ENCODE measurements at regions not wholly inside any gene's neighbourhood (a gene's known extent, or its start where the extent isn't known, plus 50 kb on each side); places are given as distances from the start of the nearest gene placed in this dataset.

GRCh38 chr9:26313108-26313507 is 579.5 kb downstream of the CAAP1 start:
- no peak for DNase-seq (ENCODE audit: low spot score)

GRCh38 chr9:26311463-26311995 is 581.1 kb downstream of the CAAP1 start:
- no peak for DNase-seq (ENCODE audit: low spot score)

GRCh38 chr9:26310294-26310693 is 582.3 kb downstream of the CAAP1 start:
- DNase-seq (ENCODE audit: low spot score), result no peak

DNA sequence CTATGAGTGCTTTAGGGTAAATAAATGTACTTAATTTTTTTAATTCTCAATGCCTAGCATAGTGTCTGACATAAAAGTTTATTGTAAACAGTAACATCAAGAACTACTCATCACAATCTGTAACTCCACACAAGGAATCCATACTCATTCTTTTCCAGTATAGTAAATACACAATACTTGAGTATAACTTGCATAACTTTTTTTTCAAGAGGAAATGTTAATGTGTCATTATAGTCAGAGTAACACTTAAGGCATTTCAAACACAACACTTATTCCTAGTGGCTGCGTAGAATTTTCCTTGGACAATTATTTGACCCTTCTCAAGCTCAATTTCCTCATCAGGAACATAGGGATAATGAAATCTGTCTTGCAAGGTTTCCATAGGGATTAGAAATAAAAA is 584.3 kb downstream of the CAAP1 start:
- no peak for DNase-seq (ENCODE audit: low spot score)

- no peak for DNase-seq (ENCODE audit: low spot score)
Measured at GRCh38 chr9:26301659-26302058, 590.9 kb downstream of the CAAP1 start.

GRCh38 chr9:26301046-26301445 is 591.6 kb downstream of the CAAP1 start:
- DNase-seq (ENCODE audit: low spot score), result no peak

- peak; percentile 16 for DNase-seq (ENCODE audit: low spot score)
Measured at GRCh38 chr9:26296910-26297572, 595.6 kb downstream of the CAAP1 start.

- peak; percentile 37 for DNase-seq (ENCODE audit: low spot score)
Measured at GRCh38 chr9:26292943-26293342, 599.7 kb downstream of the CAAP1 start.

- no peak for DNase-seq (ENCODE audit: low spot score)
Measured at GRCh38 chr9:26271495-26272122, 593.4 kb upstream of the TUSC1 start.

DNA sequence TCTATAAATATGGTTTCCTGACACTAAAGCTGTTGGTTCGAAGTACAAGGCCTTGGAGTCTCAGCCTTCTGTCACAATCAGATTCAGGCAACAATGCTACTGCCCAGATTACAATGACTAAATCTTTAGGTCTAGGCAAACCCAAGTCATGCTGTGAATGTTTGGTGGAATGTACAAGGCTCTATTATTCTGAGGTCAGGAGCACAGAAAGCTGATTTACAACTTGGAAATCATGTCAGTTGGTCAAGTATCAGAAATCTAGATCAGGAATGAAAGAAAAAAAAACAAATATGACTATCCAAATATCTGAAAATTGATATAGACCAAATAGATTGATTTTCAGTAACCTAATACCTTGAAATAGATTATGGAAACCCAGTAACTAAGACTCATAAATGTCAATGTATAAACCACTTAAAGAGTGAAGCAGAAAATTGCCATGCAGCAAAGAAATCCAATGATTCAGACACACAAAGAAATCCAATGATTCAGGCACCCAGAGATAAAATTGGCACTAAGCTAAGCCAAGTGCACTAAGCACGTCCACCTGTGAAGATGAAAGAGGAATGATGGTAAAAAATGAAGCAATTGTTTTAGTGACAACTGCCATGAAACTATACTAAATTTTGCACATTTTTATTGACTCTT is 588.0 kb upstream of the TUSC1 start:
- no peak for DNase-seq (ENCODE audit: low spot score)

GRCh38 chr9:26264709-26265601 is 586.7 kb upstream of the TUSC1 start:
- peak; percentile 61 for DNase-seq (ENCODE audit: low spot score)

- no peak for DNase-seq (ENCODE audit: low spot score)
Measured at GRCh38 chr9:26263478-26263877, 585.2 kb upstream of the TUSC1 start.

DNA sequence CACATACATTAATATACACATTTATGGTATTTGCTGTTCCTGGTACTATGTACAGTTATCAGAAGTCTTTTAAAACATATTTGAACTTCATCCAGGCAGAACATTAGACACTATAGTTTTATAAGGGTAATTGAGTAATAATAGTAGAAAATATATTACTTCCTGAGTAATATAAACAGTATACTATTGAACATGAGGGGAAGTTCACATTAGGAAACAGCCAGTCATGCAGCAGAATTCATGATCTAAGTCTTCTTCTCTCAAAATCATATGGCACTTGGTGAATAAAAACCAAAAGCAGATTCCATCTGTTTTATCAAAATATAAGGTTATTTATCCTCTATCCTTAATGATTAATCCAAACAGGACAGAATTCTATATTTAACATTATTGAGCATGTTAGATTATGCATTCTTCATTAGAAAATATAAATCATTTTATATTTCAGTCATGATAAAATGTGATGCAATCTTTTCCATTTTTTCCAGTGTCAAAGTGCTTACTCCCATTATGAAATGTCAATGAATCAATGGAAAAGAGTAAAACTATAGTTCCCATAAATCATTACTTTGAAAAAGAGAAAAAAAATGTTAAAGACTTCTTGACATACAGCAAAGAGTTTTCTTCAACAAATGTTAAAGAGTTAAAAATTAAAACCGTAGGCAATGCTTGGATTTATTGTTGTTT is 584.3 kb upstream of the TUSC1 start:
- DNase-seq (ENCODE audit: low spot score), result no peak

- DNase-seq (ENCODE audit: low spot score), result peak; percentile 54
Measured at GRCh38 chr9:26261503-26262330, 583.5 kb upstream of the TUSC1 start.

- DNase-seq (ENCODE audit: low spot score), result peak; percentile 9
Measured at GRCh38 chr9:26260238-26260637, 582.0 kb upstream of the TUSC1 start.

GRCh38 chr9:26247861-26248260 is 569.6 kb upstream of the TUSC1 start:
- no peak for DNase-seq (ENCODE audit: low spot score)

DNA sequence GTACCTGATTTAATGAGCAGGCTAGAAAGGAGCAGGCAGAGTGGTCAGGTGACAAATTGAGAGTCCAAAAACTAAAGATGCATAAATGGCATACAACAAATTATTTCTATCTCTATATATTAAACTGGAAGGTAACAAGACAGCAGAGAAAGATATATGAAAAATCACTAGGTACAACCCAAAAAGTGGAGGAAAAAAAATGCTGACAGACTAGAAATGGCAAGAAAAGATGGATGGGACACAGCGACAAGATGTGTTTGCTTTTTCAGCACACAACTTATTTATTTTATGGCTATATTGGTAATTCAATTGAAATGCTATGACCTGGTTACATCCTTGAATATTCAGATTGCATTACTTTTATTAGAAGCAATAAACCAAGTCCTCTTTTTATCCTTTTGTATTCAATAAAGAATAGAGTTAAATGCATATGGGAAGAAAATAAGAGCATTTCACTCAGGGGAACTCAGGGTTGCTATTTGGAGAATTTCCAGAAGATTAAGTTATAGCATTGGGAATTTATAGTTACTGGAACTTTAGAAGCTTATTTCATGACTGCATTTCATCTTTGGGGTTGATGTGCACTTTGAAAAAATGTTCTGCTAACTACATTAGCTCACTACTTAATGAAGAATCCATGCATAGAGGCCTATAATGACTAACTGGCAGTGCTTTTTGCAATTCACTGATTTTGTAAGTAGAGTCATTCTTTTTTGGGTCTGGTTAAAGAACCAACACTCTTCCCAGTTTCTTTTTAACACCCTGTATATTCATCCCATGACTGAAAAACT is 566.6 kb upstream of the TUSC1 start:
- no peak for DNase-seq (ENCODE audit: low spot score)

DNA sequence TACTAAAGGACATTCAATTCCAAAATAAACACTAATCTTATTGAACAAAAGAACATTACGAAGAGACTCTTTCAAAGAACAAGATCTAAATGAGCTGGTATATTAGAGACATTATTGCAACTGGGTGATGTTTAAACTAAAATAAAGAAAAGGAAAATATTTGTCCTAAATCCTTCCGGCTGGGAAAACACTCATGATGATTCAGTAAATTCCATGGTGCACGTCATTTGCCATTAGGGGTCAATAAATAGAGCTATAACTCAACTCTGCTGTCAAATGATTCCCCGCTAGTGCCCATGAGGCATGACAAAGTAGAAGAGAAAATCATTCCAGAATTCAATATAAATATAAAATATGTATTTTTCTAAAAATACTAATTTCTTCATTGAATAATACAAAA is 565.5 kb upstream of the TUSC1 start:
- DNase-seq (ENCODE audit: low spot score), result peak; percentile 44

DNA sequence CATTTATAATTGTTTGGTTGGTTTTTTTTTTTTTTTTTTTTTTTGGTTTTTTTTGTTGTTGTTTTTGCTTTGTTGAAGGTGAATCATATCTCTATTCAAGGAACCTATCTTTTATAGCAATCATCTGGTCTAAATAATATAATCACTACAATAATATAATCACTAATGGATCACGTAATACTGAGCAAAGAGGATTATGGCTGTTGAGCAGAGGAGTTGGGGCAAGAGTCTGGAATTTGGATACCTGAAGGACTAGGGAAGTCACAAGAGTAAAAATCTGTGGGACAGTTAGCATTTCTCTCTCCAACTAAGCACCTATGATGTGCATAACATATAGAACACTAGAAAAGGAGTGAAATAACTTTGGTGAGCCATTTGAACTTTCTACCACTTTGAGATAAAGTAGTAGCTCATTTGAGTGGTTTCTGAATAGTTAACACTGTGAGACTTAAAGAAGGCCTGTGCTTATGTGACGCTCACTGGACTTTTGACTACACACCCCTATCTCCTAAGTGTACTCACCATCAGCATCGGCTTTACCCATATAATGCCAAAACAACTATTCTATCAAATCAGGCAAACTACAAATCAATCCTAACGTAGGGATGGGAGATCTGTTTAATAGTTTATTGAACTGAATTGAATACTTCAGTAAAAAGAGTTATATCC is 564.9 kb upstream of the TUSC1 start:
- no peak for DNase-seq (ENCODE audit: low spot score)
